ENCODE measurements at regions not wholly inside any gene's neighbourhood (a gene's known extent, or its start where the extent isn't known, plus 50 kb on each side); places are given as distances from the start of the nearest gene placed in this dataset.

DNA sequence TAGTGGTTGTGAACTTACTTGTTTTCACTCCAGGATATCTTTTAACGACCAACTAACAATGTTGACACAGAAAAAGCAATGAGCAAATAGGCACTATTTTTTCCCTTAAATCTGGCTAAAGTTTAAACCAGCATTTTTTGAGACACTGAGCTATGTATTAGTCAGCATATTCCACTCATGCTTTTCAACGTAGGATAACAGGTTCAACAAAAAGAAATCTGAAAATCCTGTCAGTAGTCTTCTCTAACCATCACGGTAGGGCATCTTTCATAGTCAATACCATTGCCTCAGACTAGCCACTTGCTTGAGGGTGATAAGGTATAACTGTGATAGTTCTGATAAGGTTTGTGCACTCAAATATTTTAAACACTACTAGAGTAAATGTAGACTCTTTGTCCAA, 1177.3 kb upstream of the NUDT12 start:
- TF ChIP-seq ZFP3 (CRISPR knock-in tag; IDR thresholded peaks at IDR 0.05): no peak
- TF ChIP-seq OSR1 (CRISPR knock-in tag; IDR thresholded peaks at IDR 0.05): no peak
- TF ChIP-seq TOX (CRISPR knock-in tag; IDR thresholded peaks at IDR 0.05; ENCODE audit: borderline replicate concordance): no peak
- no peak for TF ChIP-seq CREB5 (CRISPR knock-in tag; IDR thresholded peaks at IDR 0.05; ENCODE audit: low read depth)
- TF ChIP-seq BACH2 (CRISPR knock-in tag; IDR thresholded peaks at IDR 0.05; ENCODE audit: borderline replicate concordance): no peak
- no peak for TF ChIP-seq ARNTL (CRISPR knock-in tag; IDR thresholded peaks at IDR 0.05; ENCODE audit: borderline replicate concordance, low read depth)
- TF ChIP-seq, protein P1, sequence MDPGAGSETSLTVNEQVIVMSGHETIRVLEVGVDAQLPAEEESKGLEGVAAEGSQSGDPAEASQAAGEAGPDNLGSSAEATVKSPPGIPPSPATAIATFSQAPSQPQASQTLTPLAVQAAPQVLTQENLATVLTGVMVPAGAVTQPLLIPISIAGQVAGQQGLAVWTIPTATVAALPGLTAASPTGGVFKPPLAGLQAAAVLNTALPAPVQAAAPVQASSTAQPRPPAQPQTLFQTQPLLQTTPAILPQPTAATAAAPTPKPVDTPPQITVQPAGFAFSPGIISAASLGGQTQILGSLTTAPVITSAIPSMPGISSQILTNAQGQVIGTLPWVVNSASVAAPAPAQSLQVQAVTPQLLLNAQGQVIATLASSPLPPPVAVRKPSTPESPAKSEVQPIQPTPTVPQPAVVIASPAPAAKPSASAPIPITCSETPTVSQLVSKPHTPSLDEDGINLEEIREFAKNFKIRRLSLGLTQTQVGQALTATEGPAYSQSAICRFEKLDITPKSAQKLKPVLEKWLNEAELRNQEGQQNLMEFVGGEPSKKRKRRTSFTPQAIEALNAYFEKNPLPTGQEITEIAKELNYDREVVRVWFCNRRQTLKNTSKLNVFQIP (CRISPR knock-in tag; IDR thresholded peaks at IDR 0.05; ENCODE audit: borderline replicate concordance, low read depth): no peak
- no peak for TF ChIP-seq ESRRG (CRISPR knock-in tag; IDR thresholded peaks at IDR 0.05)
- no peak for TF ChIP-seq ZFP30 (CRISPR knock-in tag; IDR thresholded peaks at IDR 0.05)
- TF ChIP-seq, protein P2, sequence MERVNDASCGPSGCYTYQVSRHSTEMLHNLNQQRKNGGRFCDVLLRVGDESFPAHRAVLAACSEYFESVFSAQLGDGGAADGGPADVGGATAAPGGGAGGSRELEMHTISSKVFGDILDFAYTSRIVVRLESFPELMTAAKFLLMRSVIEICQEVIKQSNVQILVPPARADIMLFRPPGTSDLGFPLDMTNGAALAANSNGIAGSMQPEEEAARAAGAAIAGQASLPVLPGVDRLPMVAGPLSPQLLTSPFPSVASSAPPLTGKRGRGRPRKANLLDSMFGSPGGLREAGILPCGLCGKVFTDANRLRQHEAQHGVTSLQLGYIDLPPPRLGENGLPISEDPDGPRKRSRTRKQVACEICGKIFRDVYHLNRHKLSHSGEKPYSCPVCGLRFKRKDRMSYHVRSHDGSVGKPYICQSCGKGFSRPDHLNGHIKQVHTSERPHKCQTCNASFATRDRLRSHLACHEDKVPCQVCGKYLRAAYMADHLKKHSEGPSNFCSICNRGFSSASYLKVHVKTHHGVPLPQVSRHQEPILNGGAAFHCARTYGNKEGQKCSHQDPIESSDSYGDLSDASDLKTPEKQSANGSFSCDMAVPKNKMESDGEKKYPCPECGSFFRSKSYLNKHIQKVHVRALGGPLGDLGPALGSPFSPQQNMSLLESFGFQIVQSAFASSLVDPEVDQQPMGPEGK (CRISPR knock-in tag; IDR thresholded peaks at IDR 0.05; ENCODE audit: borderline replicate concordance): no peak
